Mesendoderm (in vitro differentiated cells): ENCODE measurements at regions not wholly inside any gene's neighbourhood (a gene's known extent, or its start where the extent isn't known, plus 50 kb on each side); places are given as distances from the start of the nearest gene placed in this dataset.

ENCODE experiments used
- DNase-seq: peaks from one replicate; pipeline ENCODE4 v3.0.0; 2013
- H2AK5ac ChIP-seq: 2 replicates; pipeline ENCODE4 v1.6.1; 2013; ENCODE audit warnings: low read length, inconsistent platforms
- H2BK120ac ChIP-seq: 2 replicates; pipeline ENCODE4 v1.6.1; 2013; ENCODE audit warnings: low read depth, mild to moderate bottlenecking, low read length, moderate library complexity, mixed read lengths
- H2BK15ac ChIP-seq: replicated peaks from 2 replicates; pipeline ENCODE4 v1.6.1; 2013; ENCODE audit warnings: low read depth, mild to moderate bottlenecking, moderate library complexity
- H2BK5ac ChIP-seq: 2 replicates; pipeline ENCODE4 v1.6.1; 2013; ENCODE audit warnings: low read length, inconsistent platforms
- H3K18ac ChIP-seq: 2 replicates; pipeline ENCODE4 v1.6.1; 2013; ENCODE audit warnings: mild to moderate bottlenecking, low read length, mixed read lengths
- H3K23ac ChIP-seq: one replicate; pipeline ENCODE4 v1.6.1; 2013; ENCODE audit warnings: low read length
- H3K27ac ChIP-seq: 2 replicates; pipeline ENCODE4 v1.5.1; 2013; ENCODE audit warnings: low read depth, mild to moderate bottlenecking, inconsistent platforms, low read length, moderate library complexity
- H3K27me3 ChIP-seq: 2 replicates; pipeline ENCODE4 v1.6.1; 2013; ENCODE audit warnings: low read length, control low read depth, mild to moderate bottlenecking, inconsistent platforms; ENCODE audit not compliant: insufficient read depth, poor library complexity
- H3K36me3 ChIP-seq: 2 replicates; pipeline ENCODE4 v1.6.1; 2013; ENCODE audit warnings: low read length, inconsistent platforms; ENCODE audit not compliant: control insufficient read depth, insufficient read depth
- H3K4ac ChIP-seq: one replicate; pipeline ENCODE4 v1.6.1; 2013; ENCODE audit warnings: low read depth, mild to moderate bottlenecking, low read length, moderate library complexity
- H3K4me1 ChIP-seq: 2 replicates; pipeline ENCODE4 v1.6.1; 2013; ENCODE audit warnings: low read depth, low read length, inconsistent platforms; ENCODE audit not compliant: control insufficient read depth
- H3K4me2 ChIP-seq: 2 replicates; pipeline ENCODE4 v1.6.1; 2013; ENCODE audit warnings: low read length
- H3K4me3 ChIP-seq: 2 replicates; pipeline ENCODE4 v1.5.1; 2013; ENCODE audit warnings: mild to moderate bottlenecking, low read length
- H3K56ac ChIP-seq: one replicate; pipeline ENCODE4 v1.6.1; 2013; ENCODE audit warnings: low read length
- H3K79me1 ChIP-seq: 2 replicates; pipeline ENCODE4 v1.6.1; 2013; ENCODE audit warnings: low read length, inconsistent platforms
- H3K79me2 ChIP-seq: 2 replicates; pipeline ENCODE4 v1.6.1; 2013; ENCODE audit warnings: mild to moderate bottlenecking, low read length; ENCODE audit not compliant: control insufficient read depth, insufficient read depth
- H3K9ac ChIP-seq: 2 replicates; pipeline ENCODE4 v1.6.1; 2013; ENCODE audit warnings: low read length, inconsistent platforms
- H4K5ac ChIP-seq: one replicate; pipeline ENCODE4 v1.6.1; 2013; ENCODE audit warnings: low read length
- H4K8ac ChIP-seq: one replicate; pipeline ENCODE4 v1.6.1; 2013; ENCODE audit warnings: low read depth, mild to moderate bottlenecking, control low read depth, low read length, moderate library complexity
- WGBS: extraction: QIAGEN DNeasy Blood & Tissue Kit; methylation state at CpG from one replicate; pipeline ENCODE4 v1.1.7; 2013; ENCODE audit warnings: low lambda C conversion rate, missing lambda C conversion rate; ENCODE audit not compliant: insufficient coverage; ENCODE audit errors: extremely low coverage; 5-methylcytosine and 5-hydroxymethylcytosine counted together

DNA sequence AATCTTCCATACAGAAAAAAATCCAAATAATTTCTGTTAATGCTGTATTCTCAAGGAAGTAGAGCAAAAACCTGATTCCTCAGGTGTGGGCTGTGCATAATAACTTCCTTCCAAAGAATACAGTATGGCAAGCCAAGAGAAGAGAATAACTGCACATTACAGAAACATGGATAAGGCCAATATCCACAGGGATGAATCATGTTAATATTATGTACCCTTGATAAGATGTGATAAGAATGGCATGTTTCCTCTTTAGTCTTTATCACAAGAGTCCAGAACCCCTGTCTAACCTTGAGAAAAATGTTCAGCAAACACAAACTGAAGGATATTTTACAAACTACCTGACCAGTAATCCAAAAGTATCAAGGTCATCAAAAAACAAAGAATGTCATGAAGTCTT is 795.8 kb downstream of the SEMA5A start:
- H3K79me1 ChIP-seq: no peaks in the 10 kb centered on the region
- no peak overlapping the region for H3K4me3 ChIP-seq
- H3K4me2 ChIP-seq: no peak overlapping the region
- no peak overlapping the region for H3K9ac ChIP-seq
- H3K56ac ChIP-seq: no peak overlapping the region
- H3K36me3 ChIP-seq: no peaks in the 10 kb centered on the region
- no peaks in the 10 kb centered on the region for H3K4me1 ChIP-seq
- no peak overlapping the region for H4K8ac ChIP-seq
- H4K5ac ChIP-seq: no peak overlapping the region
- H3K4ac ChIP-seq: no peak overlapping the region
- H3K27me3 ChIP-seq: no peaks in the 10 kb centered on the region
- H3K18ac ChIP-seq: no peak overlapping the region
- no peak overlapping the region for H3K27ac ChIP-seq
- H2BK15ac ChIP-seq: no peak overlapping the region
- H3K79me2 ChIP-seq: no peaks in the 10 kb centered on the region
- H3K23ac ChIP-seq: no peak overlapping the region
- DNase-seq: no peak
- H2AK5ac ChIP-seq: no peak overlapping the region
- H2BK5ac ChIP-seq: no peak overlapping the region
- no peak overlapping the region for H2BK120ac ChIP-seq

DNA sequence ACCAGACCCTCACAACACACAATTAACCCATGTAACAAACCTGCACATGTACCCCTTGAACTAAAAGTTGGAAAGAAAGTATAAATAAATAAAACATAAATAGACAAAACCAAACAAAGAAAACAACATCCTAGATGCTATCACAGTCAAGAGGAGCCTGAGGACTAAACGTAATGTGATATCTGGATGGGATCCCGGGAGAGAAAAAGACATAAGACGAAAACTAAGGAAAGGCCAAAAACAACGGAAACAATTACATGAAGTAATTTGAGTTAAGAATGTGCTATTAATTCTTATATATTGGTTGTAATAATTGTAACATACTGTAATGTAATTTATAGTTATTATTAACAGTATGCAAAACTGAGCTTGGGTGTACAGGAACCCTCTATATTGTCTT is 793.9 kb downstream of the SEMA5A start:
- no peak for DNase-seq
- Histone ChIP-seq H2BK15ac (no peak overlapping the region), H2BK120ac (no peak overlapping the region), H3K4ac (no peak overlapping the region), H3K23ac (no peak overlapping the region), H3K79me2 (no peaks in the 10 kb centered on the region), H4K5ac (no peak overlapping the region), H3K36me3 (no peaks in the 10 kb centered on the region), H3K27ac (no peak overlapping the region), H3K4me1 (no peaks in the 10 kb centered on the region), H4K8ac (no peak overlapping the region), H3K27me3 (no peaks in the 10 kb centered on the region), H3K4me2 (no peak overlapping the region), H3K9ac (no peak overlapping the region), H2BK5ac (no peak overlapping the region), H2AK5ac (no peak overlapping the region), H3K4me3 (no peak overlapping the region), H3K56ac (no peak overlapping the region), H3K79me1 (no peaks in the 10 kb centered on the region), H3K18ac (no peak overlapping the region)
- WGBS: no CpG with 5 or more reads among the region's 4 CpGs

DNA sequence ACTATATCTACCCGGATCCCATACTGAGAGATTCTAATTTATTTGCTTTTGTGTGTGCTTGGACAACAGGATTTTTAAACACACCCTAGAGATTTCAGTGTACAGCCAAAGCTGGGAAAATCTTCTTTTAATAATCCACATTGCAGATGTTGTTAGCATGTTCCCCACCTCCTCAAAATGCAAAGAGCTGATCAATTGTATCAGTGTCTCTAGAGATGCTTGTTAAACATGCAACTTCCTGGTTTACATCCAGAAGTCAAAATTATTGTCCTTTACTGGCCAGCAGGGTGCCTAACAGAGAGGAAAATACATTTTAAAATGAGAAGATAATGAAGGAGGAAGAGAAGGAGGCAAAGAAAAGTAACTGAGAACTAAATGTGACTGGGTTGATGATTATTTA is 793.3 kb downstream of the SEMA5A start:
- no peak overlapping the region for H4K8ac ChIP-seq
- H2AK5ac ChIP-seq: no peak overlapping the region
- H2BK15ac ChIP-seq: no peak overlapping the region

GRCh38 chr5:8756498-8757084 is 789.3 kb downstream of the SEMA5A start:
- Histone ChIP-seq H3K56ac (no peak overlapping the region), H3K18ac (no peak overlapping the region), H3K36me3 (no peaks in the 10 kb centered on the region), H3K79me2 (no peaks in the 10 kb centered on the region), H3K4ac (no peak overlapping the region), H2BK120ac (no peak overlapping the region), H2BK15ac (no peak overlapping the region), H3K23ac (no peak overlapping the region), H4K5ac (no peak overlapping the region), H3K9ac (no peak overlapping the region), H2AK5ac (no peak overlapping the region), H3K4me3 (no peak overlapping the region), H3K79me1 (no peaks in the 10 kb centered on the region), H3K27ac (no peak overlapping the region), H4K8ac (no peak overlapping the region), H3K4me1 (no peaks in the 10 kb centered on the region), H3K27me3 (no peaks in the 10 kb centered on the region), H2BK5ac (no peak overlapping the region), H3K4me2 (no peak overlapping the region)
- peak; percentile 73 for DNase-seq
- WGBS: no CpG with 5 or more reads among the region's 2 CpGs

More for the DNA sequence above, 793.3 kb downstream of the SEMA5A start:
- Histone ChIP-seq H3K79me2 (no peaks in the 10 kb centered on the region), H4K5ac (no peak overlapping the region), H3K27ac (no peak overlapping the region), H3K36me3 (no peaks in the 10 kb centered on the region), H3K56ac (no peak overlapping the region), H3K4me2 (no peak overlapping the region), H2BK5ac (no peak overlapping the region), H3K4me3 (no peak overlapping the region), H3K23ac (no peak overlapping the region), H3K9ac (no peak overlapping the region), H3K27me3 (no peaks in the 10 kb centered on the region), H3K18ac (no peak overlapping the region), H2BK120ac (no peak overlapping the region), H3K4me1 (no peaks in the 10 kb centered on the region), H3K79me1 (no peaks in the 10 kb centered on the region), H3K4ac (no peak overlapping the region)
- no CpG with 5 or more reads among the region's 1 CpG for WGBS
- no peak for DNase-seq

DNA sequence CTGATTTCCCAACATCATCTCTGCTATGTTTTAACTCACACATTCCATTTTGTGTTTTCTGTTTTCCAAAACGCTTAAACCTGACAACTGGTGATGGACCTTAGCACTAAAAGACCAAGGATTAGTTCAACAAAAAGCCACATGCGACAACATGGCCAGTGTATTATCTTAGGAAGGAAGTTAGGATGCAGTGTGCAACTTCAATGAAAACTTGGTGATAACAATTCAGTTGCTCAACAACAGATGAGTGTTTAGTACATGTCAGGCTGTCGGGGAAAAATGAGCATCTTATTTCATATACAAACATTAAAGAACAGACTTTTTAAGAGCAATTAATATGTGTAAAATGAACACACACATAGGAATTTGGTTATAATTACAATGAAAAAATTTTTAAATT is 780.0 kb downstream of the SEMA5A start:
- DNase-seq: no peak
- Histone ChIP-seq H3K36me3 (no peaks in the 10 kb centered on the region), H3K56ac (no peak overlapping the region), H3K79me2 (no peaks in the 10 kb centered on the region), H3K4ac (no peak overlapping the region), H2AK5ac (no peak overlapping the region), H2BK120ac (no peak overlapping the region), H2BK15ac (no peak overlapping the region), H3K9ac (no peak overlapping the region), H3K4me2 (no peak overlapping the region), H3K27me3 (no peaks in the 10 kb centered on the region), H3K4me1 (no peaks in the 10 kb centered on the region), H3K79me1 (no peaks in the 10 kb centered on the region), H3K27ac (no peak overlapping the region), H4K5ac (no peak overlapping the region), H2BK5ac (no peak overlapping the region), H3K23ac (no peak overlapping the region), H4K8ac (no peak overlapping the region), H3K18ac (no peak overlapping the region), H3K4me3 (no peak overlapping the region)
- no CpG with 5 or more reads among the region's 3 CpGs for WGBS

GRCh38 chr5:8766448-8766847 is 779.4 kb downstream of the SEMA5A start:
- H3K23ac ChIP-seq: no peak overlapping the region
- H3K56ac ChIP-seq: no peak overlapping the region
- H3K18ac ChIP-seq: no peak overlapping the region
- DNase-seq: no peak
- H3K36me3 ChIP-seq: no peaks in the 10 kb centered on the region
- no peak overlapping the region for H3K4me2 ChIP-seq
- no peak overlapping the region for H2BK15ac ChIP-seq
- no peak overlapping the region for H2BK5ac ChIP-seq
- H3K27me3 ChIP-seq: no peaks in the 10 kb centered on the region
- H3K79me1 ChIP-seq: no peaks in the 10 kb centered on the region
- H2BK120ac ChIP-seq: no peak overlapping the region
- H3K9ac ChIP-seq: no peak overlapping the region
- no peak overlapping the region for H3K4me3 ChIP-seq
- no peak overlapping the region for H4K5ac ChIP-seq
- WGBS: no CpG with 5 or more reads among the region's 1 CpG
- no peaks in the 10 kb centered on the region for H3K4me1 ChIP-seq
- no peak overlapping the region for H2AK5ac ChIP-seq
- no peak overlapping the region for H3K27ac ChIP-seq
- no peaks in the 10 kb centered on the region for H3K79me2 ChIP-seq
- H4K8ac ChIP-seq: no peak overlapping the region
- H3K4ac ChIP-seq: no peak overlapping the region
